ENCODE measurements at regions not wholly inside any gene's neighbourhood (a gene's known extent, or its start where the extent isn't known, plus 50 kb on each side); places are given as distances from the start of the nearest gene placed in this dataset.

DNA sequence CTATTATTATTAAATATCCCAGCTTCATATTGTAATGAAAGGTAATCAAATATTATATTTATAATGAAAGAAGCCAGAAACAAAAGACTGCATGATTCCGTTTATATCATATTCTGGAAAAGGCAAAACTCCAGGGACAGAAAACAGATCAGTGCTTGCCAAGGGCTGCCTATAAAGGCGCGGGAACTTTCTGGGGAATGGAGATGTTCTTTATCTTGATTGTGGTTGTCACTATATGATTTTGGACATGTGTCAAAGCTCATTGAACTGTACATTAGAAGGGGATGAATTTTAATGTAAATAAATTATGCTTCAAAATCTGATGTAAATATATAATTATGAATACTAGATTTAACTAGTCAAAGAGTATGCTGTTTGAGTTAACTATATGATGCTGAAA lies 115.4 kb upstream of the KRAS start:
- H4K20me1 ChIP-seq (ENCODE audit: insufficient read depth, low read length) = no peaks in the 10 kb centered on the region
- H3K36me3 Mint-ChIP-seq (ENCODE audit: low read depth, unreplicated experiment) = no peaks in the 10 kb centered on the region
- DNase-seq (ENCODE audit: low read depth) (no peak), FAIRE-seq (no peak)
- no peaks in the 10 kb centered on the region for H3K9me3 Mint-ChIP-seq (ENCODE audit: unreplicated experiment)
- H3K9ac ChIP-seq (ENCODE audit: low read length) = no peak overlapping the region
- H3K4me3 ChIP-seq (ENCODE audit: insufficient read depth, low read depth, low read length) = no peak overlapping the region
- H3K27me3 Mint-ChIP-seq (ENCODE audit: low read depth, unreplicated experiment) = no peaks in the 10 kb centered on the region
- H3K4me1 Mint-ChIP-seq (ENCODE audit: low read depth, unreplicated experiment) = no peaks in the 10 kb centered on the region
- no peaks in the 10 kb centered on the region for H3K36me3 ChIP-seq (ENCODE audit: insufficient read depth, low read length)
- no peak overlapping the region for H3K4me2 ChIP-seq (ENCODE audit: low read length)
- H3K27ac Mint-ChIP-seq (ENCODE audit: unreplicated experiment) = no peak overlapping the region
- no peaks in the 10 kb centered on the region for H3K4me1 ChIP-seq (ENCODE audit: insufficient read depth, low read length)
- H3K9me3 ChIP-seq (ENCODE audit: insufficient read depth, low read depth, low read length) = no peaks in the 10 kb centered on the region
- H3K4me3 Mint-ChIP-seq (ENCODE audit: unreplicated experiment) = no peak overlapping the region
- TF ChIP-seq, protein P1, sequence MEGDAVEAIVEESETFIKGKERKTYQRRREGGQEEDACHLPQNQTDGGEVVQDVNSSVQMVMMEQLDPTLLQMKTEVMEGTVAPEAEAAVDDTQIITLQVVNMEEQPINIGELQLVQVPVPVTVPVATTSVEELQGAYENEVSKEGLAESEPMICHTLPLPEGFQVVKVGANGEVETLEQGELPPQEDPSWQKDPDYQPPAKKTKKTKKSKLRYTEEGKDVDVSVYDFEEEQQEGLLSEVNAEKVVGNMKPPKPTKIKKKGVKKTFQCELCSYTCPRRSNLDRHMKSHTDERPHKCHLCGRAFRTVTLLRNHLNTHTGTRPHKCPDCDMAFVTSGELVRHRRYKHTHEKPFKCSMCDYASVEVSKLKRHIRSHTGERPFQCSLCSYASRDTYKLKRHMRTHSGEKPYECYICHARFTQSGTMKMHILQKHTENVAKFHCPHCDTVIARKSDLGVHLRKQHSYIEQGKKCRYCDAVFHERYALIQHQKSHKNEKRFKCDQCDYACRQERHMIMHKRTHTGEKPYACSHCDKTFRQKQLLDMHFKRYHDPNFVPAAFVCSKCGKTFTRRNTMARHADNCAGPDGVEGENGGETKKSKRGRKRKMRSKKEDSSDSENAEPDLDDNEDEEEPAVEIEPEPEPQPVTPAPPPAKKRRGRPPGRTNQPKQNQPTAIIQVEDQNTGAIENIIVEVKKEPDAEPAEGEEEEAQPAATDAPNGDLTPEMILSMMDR (IDR thresholded peaks at IDR 0.05; ENCODE audit: insufficient read depth, low read depth, low read length) = no peak
- no peak for TF ChIP-seq EZH2 (IDR thresholded peaks at IDR 0.05; ENCODE audit: insufficient read depth, low read length)
- H3K27me3 ChIP-seq (ENCODE audit: insufficient read depth, low read length) = no peaks in the 10 kb centered on the region
- no peak overlapping the region for H2AFZ ChIP-seq (ENCODE audit: low read depth, low read length)
- no peak overlapping the region for H3K27ac ChIP-seq (ENCODE audit: low read depth, low read length)
- H3K79me2 ChIP-seq (ENCODE audit: insufficient read depth, low read length) = no peaks in the 10 kb centered on the region

DNA sequence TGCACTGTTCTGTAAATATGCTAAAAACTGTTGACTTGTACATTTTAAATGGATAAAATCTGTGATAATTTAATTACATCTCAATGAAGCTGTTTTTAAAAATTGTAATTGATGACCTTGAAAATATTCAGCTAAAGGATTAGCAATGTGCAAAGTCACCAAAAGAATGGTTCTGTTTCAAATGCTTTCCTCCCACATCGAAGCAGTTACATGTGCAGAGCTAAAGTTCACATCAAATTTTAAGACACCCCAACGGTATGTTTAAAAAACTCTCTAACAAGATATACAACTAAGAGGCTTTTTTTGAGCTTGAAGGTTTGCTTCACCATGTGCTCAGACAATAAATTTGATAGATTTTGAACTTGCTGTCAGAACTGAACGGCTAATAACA lies 114.6 kb upstream of the KRAS start:
- Mint-ChIP-seq H3K4me1 (ENCODE audit: low read depth, unreplicated experiment) (no peaks in the 10 kb centered on the region), H3K27me3 (ENCODE audit: low read depth, unreplicated experiment) (no peaks in the 10 kb centered on the region), H3K36me3 (ENCODE audit: low read depth, unreplicated experiment) (no peaks in the 10 kb centered on the region), H3K27ac (ENCODE audit: unreplicated experiment) (no peak overlapping the region), H3K9me3 (ENCODE audit: unreplicated experiment) (no peaks in the 10 kb centered on the region), H3K4me3 (ENCODE audit: unreplicated experiment) (no peak overlapping the region)
- Histone ChIP-seq H4K20me1 (ENCODE audit: insufficient read depth, low read length) (no peaks in the 10 kb centered on the region), H2AFZ (ENCODE audit: low read depth, low read length) (no peak overlapping the region), H3K9ac (ENCODE audit: low read length) (no peak overlapping the region), H3K4me3 (ENCODE audit: insufficient read depth, low read depth, low read length) (no peak overlapping the region), H3K9me3 (ENCODE audit: insufficient read depth, low read depth, low read length) (no peaks in the 10 kb centered on the region), H3K36me3 (ENCODE audit: insufficient read depth, low read length) (no peaks in the 10 kb centered on the region), H3K4me2 (ENCODE audit: low read length) (no peak overlapping the region), H3K4me1 (ENCODE audit: insufficient read depth, low read length) (no peaks in the 10 kb centered on the region), H3K27ac (ENCODE audit: low read depth, low read length) (no peak overlapping the region), H3K79me2 (ENCODE audit: insufficient read depth, low read length) (no peaks in the 10 kb centered on the region), H3K27me3 (ENCODE audit: insufficient read depth, low read length) (no peaks in the 10 kb centered on the region)
- DNase-seq (ENCODE audit: low read depth) (no peak), FAIRE-seq (no peak)
- TF ChIP-seq, protein P1 (IDR thresholded peaks at IDR 0.05; ENCODE audit: insufficient read depth, low read depth, low read length) = no peak
- no peak for TF ChIP-seq EZH2 (IDR thresholded peaks at IDR 0.05; ENCODE audit: insufficient read depth, low read length)

DNA sequence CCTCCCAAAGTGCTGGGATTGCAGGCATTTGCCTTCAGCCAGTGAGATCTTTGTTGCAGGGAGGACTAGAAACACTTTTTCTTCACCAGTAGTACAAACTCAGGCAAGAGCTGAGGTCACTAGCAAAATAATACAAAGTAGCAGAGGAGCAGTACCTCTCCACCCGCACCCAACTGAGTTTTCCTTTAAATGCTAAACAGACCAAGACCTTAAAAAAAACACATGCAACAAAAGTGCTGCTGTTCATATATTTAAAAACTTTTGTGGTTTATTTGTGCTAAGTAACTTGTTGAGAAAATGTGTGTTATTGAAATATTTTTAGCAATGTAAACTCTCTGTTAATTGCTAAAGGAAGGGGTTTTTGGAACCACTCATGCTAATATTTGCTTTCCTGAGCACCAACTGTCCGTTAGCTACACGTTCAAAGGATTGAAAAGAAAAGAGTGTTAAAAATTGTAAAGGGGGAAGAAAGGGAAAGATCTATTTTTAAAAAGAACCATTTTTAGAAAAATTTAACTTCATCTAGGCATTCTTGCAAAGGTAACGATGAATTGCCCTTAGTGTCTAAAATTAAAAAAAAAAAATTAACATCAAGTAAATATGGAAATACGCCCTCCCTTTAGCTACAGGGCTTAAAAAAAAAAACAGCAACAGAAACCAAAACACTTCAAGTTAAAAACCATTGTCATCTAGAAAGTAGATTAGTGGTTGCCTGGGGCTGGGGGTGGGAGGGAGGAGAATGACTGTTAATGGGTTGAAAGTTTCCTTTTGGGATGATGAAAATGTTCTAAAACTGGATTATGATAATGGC lies 114.0 kb upstream of the KRAS start:
- H3K9me3 ChIP-seq (ENCODE audit: insufficient read depth, low read depth, low read length) = no peaks in the 10 kb centered on the region
- no peak overlapping the region for H3K27ac Mint-ChIP-seq (ENCODE audit: unreplicated experiment)
- no peaks in the 10 kb centered on the region for H3K4me1 ChIP-seq (ENCODE audit: insufficient read depth, low read length)
- no peak overlapping the region for H2AFZ ChIP-seq (ENCODE audit: low read depth, low read length)
- DNase-seq (ENCODE audit: low read depth) = no peak
- FAIRE-seq = no peak
- H3K4me3 ChIP-seq (ENCODE audit: insufficient read depth, low read depth, low read length) = no peak overlapping the region
- no peaks in the 10 kb centered on the region for H3K79me2 ChIP-seq (ENCODE audit: insufficient read depth, low read length)
- no peaks in the 10 kb centered on the region for H3K4me1 Mint-ChIP-seq (ENCODE audit: low read depth, unreplicated experiment)
- no peaks in the 10 kb centered on the region for H3K9me3 Mint-ChIP-seq (ENCODE audit: unreplicated experiment)
- H3K36me3 ChIP-seq (ENCODE audit: insufficient read depth, low read length) = no peaks in the 10 kb centered on the region
- no peak overlapping the region for H3K4me2 ChIP-seq (ENCODE audit: low read length)
- no peak overlapping the region for H3K4me3 Mint-ChIP-seq (ENCODE audit: unreplicated experiment)
- H3K27ac ChIP-seq (ENCODE audit: low read depth, low read length) = no peak overlapping the region
- no peak overlapping the region for H3K9ac ChIP-seq (ENCODE audit: low read length)
- no peak for TF ChIP-seq EZH2 (IDR thresholded peaks at IDR 0.05; ENCODE audit: insufficient read depth, low read length)
- TF ChIP-seq, protein P1 (IDR thresholded peaks at IDR 0.05; ENCODE audit: insufficient read depth, low read depth, low read length) = no peak
- H3K36me3 Mint-ChIP-seq (ENCODE audit: low read depth, unreplicated experiment) = no peaks in the 10 kb centered on the region
- no peaks in the 10 kb centered on the region for H3K27me3 ChIP-seq (ENCODE audit: insufficient read depth, low read length)
- H3K27me3 Mint-ChIP-seq (ENCODE audit: low read depth, unreplicated experiment) = no peaks in the 10 kb centered on the region
- H4K20me1 ChIP-seq (ENCODE audit: insufficient read depth, low read length) = no peaks in the 10 kb centered on the region
